ENCODE measurements at regions not wholly inside any gene's neighbourhood (a gene's known extent, or its start where the extent isn't known, plus 50 kb on each side); places are given as distances from the start of the nearest gene placed in this dataset.

DNA sequence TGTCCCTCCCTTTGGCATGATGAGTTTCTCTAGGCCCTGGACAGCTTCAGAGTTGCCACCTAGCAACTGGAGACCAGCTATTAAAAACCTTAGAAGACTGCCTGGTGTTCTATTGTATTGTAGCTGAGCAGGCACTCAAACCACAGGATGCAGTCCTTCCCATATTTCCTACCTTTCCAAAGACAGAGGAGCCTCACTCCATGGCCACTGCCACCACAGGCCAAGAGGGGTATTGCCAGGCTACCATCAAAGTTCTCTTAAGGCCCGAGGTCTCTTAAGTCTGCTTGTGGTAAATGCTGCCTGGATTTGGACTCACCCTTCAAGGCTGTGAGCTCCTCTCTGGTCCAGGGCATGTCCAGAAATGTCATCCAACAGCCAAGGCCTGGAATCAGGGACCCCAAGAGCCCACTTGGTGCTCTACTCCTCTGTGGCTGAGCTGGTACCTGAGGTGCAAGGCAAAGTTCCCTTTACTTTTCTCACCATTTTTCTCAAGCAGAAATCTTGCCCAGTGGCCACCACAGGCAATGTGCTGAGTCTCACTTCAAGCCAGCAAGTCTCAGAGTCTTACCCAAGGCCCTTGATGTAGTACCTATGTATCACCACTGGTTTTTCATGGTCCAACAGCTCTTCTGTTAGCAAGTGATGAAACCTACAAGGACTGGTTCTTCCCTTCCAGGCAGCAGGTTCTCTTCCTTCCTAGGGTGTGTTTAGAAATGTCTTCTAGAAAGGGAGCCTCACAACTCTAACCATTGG is 269.4 kb downstream of the AMY1C start:
- no peaks in the 10 kb centered on the region for H3K4me1 ChIP-seq (ENCODE audit: insufficient read depth, low read length, poor library complexity, severe bottlenecking)
- CTCF ChIA-PET: interaction anchor here (1.2 kb wide), 1 partner anchor 11 kb away, joined by 3 read pairs; no protein-coding TSS in a partner anchor
- no peaks in the 10 kb centered on the region for H3K27me3 ChIP-seq (replicated peaks; ENCODE audit: insufficient read depth, low read depth, low read length, poor library complexity)
- TF ChIP-seq, protein P1, sequence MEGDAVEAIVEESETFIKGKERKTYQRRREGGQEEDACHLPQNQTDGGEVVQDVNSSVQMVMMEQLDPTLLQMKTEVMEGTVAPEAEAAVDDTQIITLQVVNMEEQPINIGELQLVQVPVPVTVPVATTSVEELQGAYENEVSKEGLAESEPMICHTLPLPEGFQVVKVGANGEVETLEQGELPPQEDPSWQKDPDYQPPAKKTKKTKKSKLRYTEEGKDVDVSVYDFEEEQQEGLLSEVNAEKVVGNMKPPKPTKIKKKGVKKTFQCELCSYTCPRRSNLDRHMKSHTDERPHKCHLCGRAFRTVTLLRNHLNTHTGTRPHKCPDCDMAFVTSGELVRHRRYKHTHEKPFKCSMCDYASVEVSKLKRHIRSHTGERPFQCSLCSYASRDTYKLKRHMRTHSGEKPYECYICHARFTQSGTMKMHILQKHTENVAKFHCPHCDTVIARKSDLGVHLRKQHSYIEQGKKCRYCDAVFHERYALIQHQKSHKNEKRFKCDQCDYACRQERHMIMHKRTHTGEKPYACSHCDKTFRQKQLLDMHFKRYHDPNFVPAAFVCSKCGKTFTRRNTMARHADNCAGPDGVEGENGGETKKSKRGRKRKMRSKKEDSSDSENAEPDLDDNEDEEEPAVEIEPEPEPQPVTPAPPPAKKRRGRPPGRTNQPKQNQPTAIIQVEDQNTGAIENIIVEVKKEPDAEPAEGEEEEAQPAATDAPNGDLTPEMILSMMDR (conservative IDR thresholded peaks at IDR 0.05; ENCODE audit: low read depth, low read length): no peak
- no peak for TF ChIP-seq EZH2 (IDR thresholded peaks at IDR 0.05; ENCODE audit: borderline replicate concordance, low read depth, low read length, poor library complexity, severe bottlenecking)
- no peak overlapping the region for H3K4me3 ChIP-seq (ENCODE audit: low read depth, low read length, poor library complexity, severe bottlenecking)
- POLR2A ChIA-PET (ENCODE audit: low non-redundant PET): no interaction called here
- DNase-seq (ENCODE audit: low spot score): no peak
- no peak overlapping the region for H3K27ac ChIP-seq (ENCODE audit: low read depth, low read length, poor library complexity, severe bottlenecking)
- intact Hi-C loops (cut with micrococcal nuclease; ENCODE audit: unreplicated experiment): no loop called here
- no peaks in the 10 kb centered on the region for H3K36me3 ChIP-seq (ENCODE audit: insufficient read depth, low read length, poor library complexity, severe bottlenecking)
- BruUV-seq (replicated peaks): no TSS peak
- no peaks in the 10 kb centered on the region for H3K9me3 ChIP-seq (ENCODE audit: low read depth, low read length, poor library complexity, severe bottlenecking)

GRCh38 chr1:104019675-104020049 is 270.0 kb downstream of the AMY1C start:
- no peak for DNase-seq (ENCODE audit: low spot score)
- BruUV-seq (replicated peaks): no TSS peak
- H3K9me3 ChIP-seq (ENCODE audit: low read depth, low read length, poor library complexity, severe bottlenecking): no peaks in the 10 kb centered on the region
- no peaks in the 10 kb centered on the region for H3K27me3 ChIP-seq (replicated peaks; ENCODE audit: insufficient read depth, low read depth, low read length, poor library complexity)
- no peak for TF ChIP-seq EZH2 (IDR thresholded peaks at IDR 0.05; ENCODE audit: borderline replicate concordance, low read depth, low read length, poor library complexity, severe bottlenecking)
- TF ChIP-seq, protein P1 (conservative IDR thresholded peaks at IDR 0.05; ENCODE audit: low read depth, low read length): no peak
- H3K27ac ChIP-seq (ENCODE audit: low read depth, low read length, poor library complexity, severe bottlenecking): no peak overlapping the region
- ChIA-PET CTCF (interaction anchor here (1.2 kb wide), 1 partner anchor 11 kb away, joined by 3 read pairs; no protein-coding TSS in a partner anchor), POLR2A (ENCODE audit: low non-redundant PET) (no interaction called here)
- no peak overlapping the region for H3K4me3 ChIP-seq (ENCODE audit: low read depth, low read length, poor library complexity, severe bottlenecking)
- H3K36me3 ChIP-seq (ENCODE audit: insufficient read depth, low read length, poor library complexity, severe bottlenecking): no peaks in the 10 kb centered on the region
- intact Hi-C loops (cut with micrococcal nuclease; ENCODE audit: unreplicated experiment): no loop called here
- H3K4me1 ChIP-seq (ENCODE audit: insufficient read depth, low read length, poor library complexity, severe bottlenecking): no peaks in the 10 kb centered on the region

DNA sequence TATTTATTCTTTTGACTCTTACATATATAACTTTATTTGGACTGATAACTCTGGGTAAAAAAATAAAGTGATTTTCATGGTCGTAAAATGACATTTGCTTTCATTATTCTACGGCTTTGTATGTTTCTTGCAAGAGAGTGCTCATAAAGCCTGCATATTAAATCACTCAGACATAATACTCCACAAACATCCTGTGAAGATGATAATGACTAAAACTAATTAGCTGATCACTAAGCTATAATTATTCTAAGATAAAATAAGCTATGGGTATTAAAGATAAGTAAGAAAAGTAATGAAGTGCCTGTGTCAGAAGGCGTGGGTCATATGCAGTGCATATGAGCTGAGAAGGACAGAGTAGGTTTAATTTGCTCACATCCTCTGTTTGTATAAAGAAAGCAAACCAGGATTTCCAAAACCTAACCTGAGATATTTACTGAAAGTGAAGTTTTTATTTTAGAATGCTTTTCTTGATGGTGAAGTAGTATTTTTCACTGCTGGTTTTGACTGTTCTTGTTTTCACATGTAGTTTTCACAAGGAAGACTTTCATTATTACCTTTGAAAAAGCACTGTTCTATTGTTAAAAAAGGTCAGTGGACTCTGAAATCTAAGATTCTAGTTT is 278.8 kb downstream of the AMY1C start:
- Histone ChIP-seq H3K36me3 (ENCODE audit: insufficient read depth, low read length, poor library complexity, severe bottlenecking) (no peaks in the 10 kb centered on the region), H3K4me3 (ENCODE audit: low read depth, low read length, poor library complexity, severe bottlenecking) (no peak overlapping the region), H3K4me1 (ENCODE audit: insufficient read depth, low read length, poor library complexity, severe bottlenecking) (no peaks in the 10 kb centered on the region), H3K27me3 (replicated peaks; ENCODE audit: insufficient read depth, low read depth, low read length, poor library complexity) (no peaks in the 10 kb centered on the region), H3K9me3 (ENCODE audit: low read depth, low read length, poor library complexity, severe bottlenecking) (no peaks in the 10 kb centered on the region), H3K27ac (ENCODE audit: low read depth, low read length, poor library complexity, severe bottlenecking) (no peak overlapping the region)
- BruUV-seq (replicated peaks): no TSS peak
- ChIA-PET POLR2A (ENCODE audit: low non-redundant PET) (no interaction called here), CTCF (no interaction called here)
- intact Hi-C loops (cut with micrococcal nuclease; ENCODE audit: unreplicated experiment): no loop called here
- DNase-seq (ENCODE audit: low spot score): no peak
- TF ChIP-seq, protein P1 (conservative IDR thresholded peaks at IDR 0.05; ENCODE audit: low read depth, low read length): no peak
- TF ChIP-seq EZH2 (IDR thresholded peaks at IDR 0.05; ENCODE audit: borderline replicate concordance, low read depth, low read length, poor library complexity, severe bottlenecking): no peak

All from A673 (cell line).